B cell (primary cell): ENCODE measurements at regions not wholly inside any gene's neighbourhood (a gene's known extent, or its start where the extent isn't known, plus 50 kb on each side); places are given as distances from the start of the nearest gene placed in this dataset.

Source experiments
- ATAC-seq: fragments of 200-7000 bp; cut with Tn5 transposase; one replicate; pipeline ENCODE4 v1.10.0; 2021; ENCODE audit warnings: low read depth, mild to moderate bottlenecking, moderate number of reproducible peaks, moderate library complexity
- CTCF ChIA-PET: fragments of 350-600 bp; sonication (Branson Sonifier 250); formaldehyde crosslinking; loops from one replicate; lab custom pipeline; 2021; ENCODE audit warnings: antibody characterized with exemption, inconsistent platforms; lab: Charles Lee
- POLR2A ChIA-PET: fragments of 350-600 bp; sonication (Branson Sonifier 250); formaldehyde crosslinking; loops from one replicate; lab custom pipeline; 2021; ENCODE audit warnings: antibody characterized with exemption; lab: Charles Lee
- DNase-seq: peaks from one replicate; pipeline ENCODE4 v3.0.0; 2013
- H2AFZ ChIP-seq: 2 replicates; pipeline ENCODE4 v1.6.1; 2012; ENCODE audit warnings: mild to moderate bottlenecking, low read depth, low read length; ENCODE audit not compliant: insufficient read depth, poor library complexity, severe bottlenecking
- H3K27ac ChIP-seq, 2 donors: 1 replicate in 1 of 2; 2 replicates in 1 of 2; pipeline ENCODE4 v1.5.1; 2012 to 2013; ENCODE audit warnings: low read length in 2 of 2, mild to moderate bottlenecking in 2 of 2, moderate library complexity in 1 of 2
- H3K27me3 ChIP-seq, 4 experiments: fragments of 200-600 bp in 1 of 4; sonication (generic) in 1 of 4; replicated peaks in 1 of 4; 1 replicate in 2 of 4; 2 replicates in 2 of 4; pipeline versions ENCODE4 v1.6.1 to v1.7.0; 2013 to 2016; ENCODE audit warnings: low read length in 3 of 4, mild to moderate bottlenecking in 2 of 4, mixed read lengths in 1 of 4, moderate library complexity in 1 of 4; ENCODE audit not compliant: insufficient read depth in 4 of 4, control insufficient read depth in 3 of 4; ENCODE audit errors: control extremely low read depth in 1 of 4
- H3K36me3 ChIP-seq, 2 experiments: replicated peaks in 1 of 2; 1 replicate in 1 of 2; 2 replicates in 1 of 2; pipeline versions ENCODE4 v1.6.1 to v1.7.1; 2013; ENCODE audit warnings: low read length in 1 of 2; ENCODE audit not compliant: insufficient read depth in 2 of 2, control insufficient read depth in 1 of 2; ENCODE audit errors: control extremely low read depth in 1 of 2, extremely low read depth in 1 of 2
- H3K4me1 ChIP-seq, 2 donors: fragments of 200-600 bp in 1 of 2; sonication (generic) in 1 of 2; 1 replicate in 1 of 2; 2 replicates in 1 of 2; pipeline versions ENCODE4 v1.5.1 to v1.6.1; 2013 to 2017; ENCODE audit warnings: low read length in 2 of 2; ENCODE audit not compliant: control insufficient read depth in 2 of 2, insufficient read depth in 2 of 2
- H3K4me2 ChIP-seq: replicated peaks from 2 replicates; pipeline ENCODE3; 2012; ENCODE audit warnings: mild to moderate bottlenecking, low read depth, low read length; ENCODE audit not compliant: poor library complexity, severe bottlenecking
- H3K4me3 ChIP-seq, 5 experiments: fragments of 200-600 bp in 1 of 5; sonication (generic) in 1 of 5; 1 replicate in 3 of 5; 2 replicates in 2 of 5; pipeline versions ENCODE4 v1.5.1 to v1.7.0; 2011 to 2016; ENCODE audit warnings: low read length in 4 of 5, mild to moderate bottlenecking in 4 of 5, low read depth in 2 of 5, control low read depth in 1 of 5, moderate library complexity in 1 of 5; ENCODE audit not compliant: insufficient read depth in 1 of 5; ENCODE audit errors: control extremely low read depth in 1 of 5, extremely low read depth in 1 of 5
- H3K79me2 ChIP-seq: fragments of 200-600 bp; sonication (generic); one replicate; pipeline ENCODE4 v1.6.0; 2016; ENCODE audit warnings: low read length; ENCODE audit not compliant: control insufficient read depth, insufficient read depth
- H3K9ac ChIP-seq: fragments of 200-600 bp; sonication (generic); 2 replicates; pipeline ENCODE4 v1.6.1; 2017; ENCODE audit warnings: mild to moderate bottlenecking, low read length, moderate library complexity
- H3K9me3 ChIP-seq, 3 donors: one replicate each; pipeline versions ENCODE4 v1.6.1 to v1.7.1; 2013; ENCODE audit warnings: low read length in 2 of 3; ENCODE audit not compliant: control insufficient read depth in 2 of 3, insufficient read depth in 1 of 3; ENCODE audit errors: control extremely low read depth in 1 of 3
- H4K20me1 ChIP-seq: 2 replicates; pipeline ENCODE4 v1.6.0; 2012; ENCODE audit warnings: mild to moderate bottlenecking, low read length; ENCODE audit not compliant: insufficient read depth, control insufficient read depth, poor library complexity, severe bottlenecking
- H3K27ac Mint-ChIP-seq: one replicate; pipeline ENCODE4 v1.8.0; 2021; ENCODE audit warnings: mixed read lengths
- H3K27me3 Mint-ChIP-seq: one replicate; pipeline ENCODE4 v1.8.0; 2021; ENCODE audit warnings: mixed read lengths
- H3K4me1 Mint-ChIP-seq: one replicate; pipeline ENCODE4 v1.8.0; 2021; ENCODE audit warnings: mixed read lengths
- H3K4me3 Mint-ChIP-seq: one replicate; pipeline ENCODE4 v1.8.0; 2021; ENCODE audit warnings: mixed read lengths
- H3K9me3 Mint-ChIP-seq: one replicate; pipeline ENCODE4 v1.8.0; 2022; ENCODE audit warnings: mixed read lengths; ENCODE audit not compliant: insufficient read depth
- EZH2 ChIP-seq: IDR thresholded peaks from 2 replicates; pipeline ENCODE4 v1.6.1; 2012; ENCODE audit warnings: borderline replicate concordance, low read depth, mild to moderate bottlenecking, moderate library complexity, low read length; ENCODE audit not compliant: insufficient read depth, poor library complexity, severe bottlenecking
- WGBS: methylation state at CpG from one replicate; pipeline ENCODE4 v1.1.5; 2013; ENCODE audit warnings: missing lambda C conversion rate; ENCODE audit not compliant: insufficient coverage; 5-methylcytosine and 5-hydroxymethylcytosine counted together
- intact Hi-C: fragments of 100-400 bp; cut with micrococcal nuclease; formaldehyde crosslinking; loops from one replicate; pipeline ENCODE4 v1.10.0; 2022
- TF ChIP-seq, protein P1 (sequence below): fragments of 200-600 bp; IDR thresholded peaks from one replicate; pipeline ENCODE4 v1.8.0; 2022; ENCODE audit warnings: antibody characterized with exemption, mild to moderate bottlenecking

DNA sequence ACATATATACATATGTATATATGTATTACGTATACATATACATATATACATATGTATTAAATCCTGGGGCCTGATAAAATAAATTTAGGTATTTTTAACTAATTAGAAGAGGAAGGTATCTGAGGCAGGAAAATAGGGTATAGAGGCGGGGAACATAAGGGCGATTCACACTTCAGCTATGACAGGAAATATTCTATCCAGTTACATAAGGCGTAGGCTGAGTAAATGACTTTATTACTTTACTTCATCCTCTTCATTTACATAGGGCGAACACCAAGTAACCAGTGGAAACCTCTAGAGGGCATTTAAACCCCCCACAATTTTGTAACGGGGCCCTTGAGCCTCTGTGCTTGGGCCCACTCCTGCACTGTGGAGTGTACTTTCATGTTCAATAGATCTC, 167.5 kb downstream of the SOCS6 start:
- ChIA-PET POLR2A (no interaction called here), CTCF (interaction anchor here (1.2 to 1.7 kb wide), 2 partner anchors 10 to 260 kb away, joined by 3 to 5 read pairs; no protein-coding TSS in a partner anchor)
- TF ChIP-seq, protein P1, sequence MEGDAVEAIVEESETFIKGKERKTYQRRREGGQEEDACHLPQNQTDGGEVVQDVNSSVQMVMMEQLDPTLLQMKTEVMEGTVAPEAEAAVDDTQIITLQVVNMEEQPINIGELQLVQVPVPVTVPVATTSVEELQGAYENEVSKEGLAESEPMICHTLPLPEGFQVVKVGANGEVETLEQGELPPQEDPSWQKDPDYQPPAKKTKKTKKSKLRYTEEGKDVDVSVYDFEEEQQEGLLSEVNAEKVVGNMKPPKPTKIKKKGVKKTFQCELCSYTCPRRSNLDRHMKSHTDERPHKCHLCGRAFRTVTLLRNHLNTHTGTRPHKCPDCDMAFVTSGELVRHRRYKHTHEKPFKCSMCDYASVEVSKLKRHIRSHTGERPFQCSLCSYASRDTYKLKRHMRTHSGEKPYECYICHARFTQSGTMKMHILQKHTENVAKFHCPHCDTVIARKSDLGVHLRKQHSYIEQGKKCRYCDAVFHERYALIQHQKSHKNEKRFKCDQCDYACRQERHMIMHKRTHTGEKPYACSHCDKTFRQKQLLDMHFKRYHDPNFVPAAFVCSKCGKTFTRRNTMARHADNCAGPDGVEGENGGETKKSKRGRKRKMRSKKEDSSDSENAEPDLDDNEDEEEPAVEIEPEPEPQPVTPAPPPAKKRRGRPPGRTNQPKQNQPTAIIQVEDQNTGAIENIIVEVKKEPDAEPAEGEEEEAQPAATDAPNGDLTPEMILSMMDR: no peak
- no peak for TF ChIP-seq EZH2
- Histone ChIP-seq H4K20me1 (no peaks in the 10 kb centered on the region), H3K9ac (no peak overlapping the region), H3K4me1 (no peaks in the 10 kb centered on the region), H3K9me3 (no peaks in the 10 kb centered on the region), H3K4me3 (no peak overlapping the region), H3K36me3 (no peaks in the 10 kb centered on the region), H2AFZ (no peak overlapping the region), H3K4me2 (no peak overlapping the region), H3K27ac (no peak overlapping the region), H3K27me3 (peaks cover 0 to 5% (median 2%) of the 10 kb centered on the region in 4 experiments), H3K79me2 (no peaks in the 10 kb centered on the region)
- 100% methylated on average over 2 of the region's 6 CpGs for WGBS
- Mint-ChIP-seq H3K4me1 (no peaks in the 10 kb centered on the region), H3K9me3 (no peaks in the 10 kb centered on the region), H3K27ac (no peak overlapping the region), H3K4me3 (no peak overlapping the region), H3K27me3 (peaks cover under 1% of the 10 kb centered on the region)
- intact Hi-C loops: no loop called here
- DNase-seq (no peak), ATAC-seq (no peak)

DNA sequence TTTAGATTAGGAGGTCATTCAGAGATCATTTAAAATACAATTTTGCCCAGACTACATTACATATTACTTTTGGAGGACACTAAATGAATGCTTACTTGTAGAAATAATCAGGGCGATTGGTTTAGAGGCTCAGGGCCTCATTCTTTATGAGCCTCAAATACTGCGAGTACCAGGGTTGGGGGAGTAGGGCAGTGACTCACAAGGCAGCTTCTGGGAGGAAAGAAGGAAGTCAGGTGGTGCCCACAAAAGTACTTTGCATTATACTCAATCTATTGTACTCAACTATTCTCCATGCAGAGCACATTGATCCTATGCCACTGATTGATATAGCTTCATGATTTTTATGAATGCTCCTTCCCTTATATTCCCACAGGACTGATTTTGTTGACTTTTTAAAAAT, 166.9 kb downstream of the SOCS6 start:
- no peaks in the 10 kb centered on the region for H3K27me3 Mint-ChIP-seq
- peaks cover 0 to 5% (median 2%) of the 10 kb centered on the region in 4 experiments for H3K27me3 ChIP-seq
- no peak overlapping the region for H2AFZ ChIP-seq
- intact Hi-C loops: no loop called here
- TF ChIP-seq, protein P1: no peak
- no peak for TF ChIP-seq EZH2
- H3K9me3 ChIP-seq: no peaks in the 10 kb centered on the region
- ChIA-PET CTCF (interaction anchor here (1.2 to 1.7 kb wide), 2 partner anchors 9 to 259 kb away, joined by 3 to 5 read pairs; no protein-coding TSS in a partner anchor), POLR2A (no interaction called here)
- no peaks in the 10 kb centered on the region for H4K20me1 ChIP-seq
- H3K4me3 ChIP-seq: no peak overlapping the region
- ATAC-seq (no peak), DNase-seq (no peak)
- H3K4me3 Mint-ChIP-seq: no peak overlapping the region
- WGBS: no CpG with 5 or more reads among the region's 2 CpGs
- no peaks in the 10 kb centered on the region for H3K36me3 ChIP-seq
- no peak overlapping the region for H3K27ac Mint-ChIP-seq
- no peaks in the 10 kb centered on the region for H3K9me3 Mint-ChIP-seq
- no peak overlapping the region for H3K4me2 ChIP-seq
- H3K9ac ChIP-seq: no peak overlapping the region
- no peak overlapping the region for H3K27ac ChIP-seq
- H3K79me2 ChIP-seq: no peaks in the 10 kb centered on the region
- no peaks in the 10 kb centered on the region for H3K4me1 ChIP-seq
- no peaks in the 10 kb centered on the region for H3K4me1 Mint-ChIP-seq
